ENCODE measurements at regions not wholly inside any gene's neighbourhood (a gene's known extent, or its start where the extent isn't known, plus 50 kb on each side); places are given as distances from the start of the nearest gene placed in this dataset.

DNA sequence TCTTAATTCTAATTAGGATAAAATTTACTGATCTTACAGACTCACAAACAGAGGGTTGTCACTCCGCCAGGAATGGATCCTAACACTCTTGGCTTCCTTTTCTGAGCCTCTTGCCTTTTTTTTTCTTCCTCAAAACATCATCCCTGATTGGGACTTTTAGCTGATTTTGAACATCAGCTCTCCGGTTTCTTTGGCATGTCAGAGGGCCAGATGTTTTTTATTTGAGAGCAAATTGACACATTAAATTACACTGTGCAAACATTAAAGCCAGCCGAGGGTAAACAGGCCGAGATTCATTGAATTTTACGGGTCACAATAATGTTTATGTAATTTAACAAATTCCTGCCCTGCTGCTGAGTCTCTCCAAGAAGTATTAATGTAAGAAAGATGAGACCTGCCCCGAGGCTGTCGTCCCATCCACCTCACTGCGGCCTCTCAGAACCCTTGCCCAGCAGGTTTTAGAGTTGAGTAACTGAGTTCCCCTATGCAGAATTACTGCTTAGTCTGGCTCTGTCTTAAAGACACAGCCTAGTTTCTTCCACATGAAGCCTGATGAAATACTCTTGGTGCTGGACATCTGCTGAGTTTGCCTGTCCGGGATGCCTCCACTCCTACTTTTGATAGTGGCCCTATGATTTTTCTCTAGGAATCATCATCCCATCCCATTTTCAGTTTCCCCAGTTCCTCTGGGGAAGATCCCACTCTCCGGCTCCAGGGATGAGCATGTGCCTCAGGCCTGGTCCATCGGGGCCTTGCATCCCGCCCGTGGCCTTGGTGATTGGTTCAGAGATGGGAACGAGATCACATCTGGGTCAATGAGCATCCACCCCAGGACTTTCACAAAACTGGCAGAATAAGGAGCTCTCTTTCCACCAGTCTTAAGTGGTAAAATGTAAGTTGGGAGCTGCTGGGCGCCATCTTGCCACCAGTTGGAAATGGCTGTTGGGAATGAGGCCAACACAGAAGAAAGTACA, 226.6 kb upstream of the TLE3 start:
- peak; percentile 90 to 92 for DNase-seq (ENCODE audit: low read depth in 2 of 2)

DNA sequence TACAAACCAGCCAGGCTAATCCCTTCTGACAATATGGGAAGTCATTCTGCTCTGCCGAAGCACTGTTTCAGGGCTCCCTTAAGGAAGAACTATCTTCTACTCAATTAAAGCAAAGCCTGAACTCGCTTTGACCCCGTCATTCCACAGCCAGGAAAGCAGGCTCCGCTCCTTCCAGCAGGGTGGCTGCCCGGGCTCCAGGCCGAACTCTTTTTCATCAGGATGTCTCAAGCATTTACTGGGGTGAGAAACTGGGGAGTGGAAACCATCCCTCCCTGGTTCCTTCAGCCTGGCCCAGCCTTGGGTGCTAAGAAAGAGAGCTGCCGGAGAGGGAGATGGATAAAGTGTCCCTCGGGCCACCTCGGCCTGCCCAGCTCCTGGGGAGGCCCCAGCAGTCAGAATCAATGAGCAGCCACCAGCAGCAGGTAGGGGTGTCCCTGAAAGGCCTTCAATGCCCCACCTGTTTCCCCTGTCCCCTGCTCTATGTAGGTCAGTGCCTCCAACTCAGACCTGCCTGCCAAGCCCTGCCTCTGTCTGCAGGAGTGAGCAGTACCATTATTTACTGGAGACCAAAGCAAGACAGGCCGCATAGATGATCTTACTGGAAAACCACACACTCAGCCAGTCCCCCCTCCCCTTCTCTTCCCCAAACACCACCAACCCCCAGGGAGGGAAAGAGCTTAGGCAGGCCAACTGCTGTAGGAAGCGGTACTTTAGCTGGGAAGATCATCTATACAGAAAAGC, 225.6 kb upstream of the TLE3 start:
- peak; percentile 76 to 77 for DNase-seq (ENCODE audit: low read depth in 2 of 2)

DNA sequence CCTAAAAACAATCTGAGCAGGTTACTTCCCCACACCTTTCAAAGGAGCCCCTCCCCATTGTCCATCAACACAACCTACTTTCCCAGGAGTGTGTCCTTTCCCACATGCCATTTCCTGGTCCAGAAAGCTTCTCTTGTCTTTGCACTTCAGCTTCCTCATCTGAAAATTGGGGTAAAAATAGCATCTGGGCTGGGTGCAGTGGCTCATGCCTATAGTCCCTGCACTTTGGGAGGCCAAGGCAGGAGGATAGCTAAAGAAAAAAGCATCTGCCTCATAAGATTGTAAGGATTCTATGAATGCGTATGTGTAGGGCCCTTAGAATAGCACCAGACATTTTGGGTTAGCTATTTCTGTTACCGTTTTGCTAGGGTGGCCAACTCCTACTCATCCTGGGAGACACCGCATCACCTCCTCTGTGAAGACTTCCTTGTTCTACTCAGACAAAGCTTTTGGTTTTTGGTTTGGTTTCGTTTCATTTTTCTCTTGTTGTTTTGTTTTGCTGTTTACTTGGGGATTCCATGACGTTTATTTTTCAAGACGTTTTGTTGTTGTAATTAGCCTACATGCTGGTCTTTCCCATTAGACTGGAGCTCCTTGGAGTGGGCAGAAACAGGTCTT, 224.4 kb upstream of the TLE3 start:
- no peak for DNase-seq (ENCODE audit: low read depth in 2 of 2)

DNA sequence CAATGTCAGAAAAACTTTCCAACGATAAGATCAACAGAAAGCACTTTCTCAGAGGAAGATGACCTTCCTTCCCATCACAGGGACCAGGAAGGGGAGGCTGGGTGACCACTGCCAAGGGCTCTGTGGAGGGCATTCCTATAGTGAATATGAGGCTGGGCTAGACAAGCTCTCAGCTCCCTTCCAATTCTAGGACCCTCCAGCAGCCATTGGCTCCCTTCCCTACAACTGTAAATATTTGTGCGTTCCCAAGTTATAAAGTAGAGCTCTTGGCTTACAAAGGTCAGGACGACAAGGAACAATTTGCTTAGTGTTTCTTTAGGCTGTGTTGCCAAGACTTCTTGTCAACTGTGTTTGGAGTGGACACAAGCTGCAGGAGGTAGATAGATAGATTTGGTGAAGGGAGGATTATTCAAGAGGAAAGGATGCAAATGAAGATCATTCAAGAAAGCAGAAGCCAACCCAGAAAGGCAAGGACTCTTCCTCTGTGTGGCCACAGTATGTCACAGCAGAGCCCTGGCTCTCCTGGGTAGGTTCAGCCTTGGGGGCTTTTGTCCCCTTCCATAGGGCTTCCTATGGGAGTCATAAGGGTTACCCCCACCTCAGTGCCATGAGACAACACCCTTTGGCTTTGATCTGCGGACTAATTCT, 223.6 kb upstream of the TLE3 start:
- no peak for DNase-seq (ENCODE audit: low read depth in 2 of 2)

DNA sequence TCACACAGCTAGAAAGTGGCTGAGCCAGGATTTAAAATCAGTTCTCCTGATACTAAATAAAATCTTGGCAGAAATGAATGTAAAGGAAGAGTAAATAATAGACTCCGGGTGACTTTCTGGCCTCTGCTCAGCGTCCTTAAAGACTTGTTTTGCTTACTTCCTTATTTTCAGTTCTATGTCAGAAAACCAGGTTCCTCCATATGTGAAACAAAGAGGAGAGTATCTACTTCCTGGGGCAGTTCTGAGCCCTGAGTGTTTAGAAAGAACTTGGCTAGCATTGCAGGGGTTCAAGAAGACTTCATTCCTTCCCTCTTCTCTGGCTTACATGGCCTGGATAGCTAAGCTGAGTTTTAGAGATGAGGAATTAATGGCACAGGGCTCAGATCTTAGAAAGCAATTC, 222.8 kb upstream of the TLE3 start:
- no peak for DNase-seq (ENCODE audit: low read depth in 2 of 2)

DNA sequence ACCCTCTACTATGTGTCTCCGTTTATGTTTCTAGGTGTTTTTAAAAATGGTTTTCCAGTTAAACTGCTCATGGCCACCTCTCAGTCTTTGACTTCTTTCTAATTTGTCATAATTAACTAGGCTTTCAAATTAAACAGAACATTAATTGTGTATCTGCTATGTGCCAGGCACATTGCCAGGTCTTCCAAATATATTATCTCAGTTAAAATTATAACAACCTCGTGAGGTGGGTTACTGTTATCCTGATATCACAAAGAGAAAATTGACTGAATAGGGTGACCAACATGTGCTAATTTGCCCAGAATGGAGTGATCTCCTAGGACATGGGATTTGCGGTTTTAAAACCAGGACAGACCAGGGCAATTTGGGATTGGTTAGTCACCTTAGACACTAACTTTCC, 222.4 kb upstream of the TLE3 start:
- no peak for DNase-seq (ENCODE audit: low read depth in 2 of 2)

DNA sequence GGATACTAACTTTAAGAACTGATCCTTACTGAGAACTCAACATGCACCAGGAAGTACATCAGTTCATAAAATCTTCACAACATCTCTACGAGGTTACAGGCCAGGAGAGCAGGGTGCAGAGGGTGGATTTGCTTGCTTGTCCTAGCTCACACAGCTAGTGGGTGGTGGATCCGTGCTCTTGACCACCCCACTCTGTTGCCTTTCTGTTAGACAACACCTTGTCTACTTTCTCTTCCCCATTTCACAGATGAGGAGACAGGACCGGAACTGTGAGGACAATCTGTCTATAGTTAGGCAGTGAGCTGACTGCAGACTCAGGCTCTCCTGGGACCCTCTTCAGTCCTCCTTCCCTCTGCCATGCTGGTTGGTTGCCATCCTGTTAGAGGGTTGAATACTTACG, 221.7 kb upstream of the TLE3 start:
- no peak for DNase-seq (ENCODE audit: low read depth in 2 of 2)

DNA sequence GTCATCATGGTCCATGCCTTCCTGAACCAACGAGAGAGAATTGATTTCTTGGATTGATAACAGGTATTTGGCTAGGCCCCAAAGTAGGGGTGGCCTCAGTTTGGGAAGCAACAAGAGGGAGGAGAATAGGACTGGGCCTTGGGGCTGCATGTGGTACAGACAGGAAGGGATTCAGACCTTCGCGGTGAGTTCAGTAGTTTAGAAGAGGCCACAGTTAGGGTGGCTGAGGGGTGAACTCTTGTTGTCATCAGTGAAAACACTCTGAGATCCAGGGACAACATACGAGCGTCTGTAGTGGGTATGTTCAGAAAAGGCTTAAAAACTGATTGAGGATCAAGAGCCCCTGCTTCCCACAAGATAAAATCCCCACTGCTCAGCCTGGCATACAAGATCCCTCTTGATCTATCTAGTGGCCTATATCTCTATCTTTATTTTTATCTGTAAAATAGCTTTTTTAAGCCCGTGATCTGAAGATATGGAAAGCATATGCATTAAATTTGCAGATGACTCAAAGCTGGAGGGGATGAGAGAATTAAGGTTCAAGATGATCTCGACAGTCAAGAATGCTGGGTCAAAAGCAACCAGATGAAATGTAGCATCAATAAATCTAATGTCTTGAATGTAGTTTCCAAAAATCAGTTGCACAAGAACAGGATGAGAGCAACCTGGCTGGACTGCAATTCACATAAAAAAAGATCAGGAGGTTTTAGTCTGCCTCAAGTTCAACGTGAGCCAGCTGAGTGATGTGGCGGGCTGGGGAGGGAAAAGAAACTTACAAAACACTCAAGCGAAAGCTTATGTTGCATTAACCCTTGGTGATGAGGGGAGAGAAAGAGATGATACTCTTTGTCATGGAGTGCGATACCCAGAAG, 221.1 kb upstream of the TLE3 start:
- DNase-seq (ENCODE audit: low read depth in 2 of 2): peak; percentile 97 to 98

DNA sequence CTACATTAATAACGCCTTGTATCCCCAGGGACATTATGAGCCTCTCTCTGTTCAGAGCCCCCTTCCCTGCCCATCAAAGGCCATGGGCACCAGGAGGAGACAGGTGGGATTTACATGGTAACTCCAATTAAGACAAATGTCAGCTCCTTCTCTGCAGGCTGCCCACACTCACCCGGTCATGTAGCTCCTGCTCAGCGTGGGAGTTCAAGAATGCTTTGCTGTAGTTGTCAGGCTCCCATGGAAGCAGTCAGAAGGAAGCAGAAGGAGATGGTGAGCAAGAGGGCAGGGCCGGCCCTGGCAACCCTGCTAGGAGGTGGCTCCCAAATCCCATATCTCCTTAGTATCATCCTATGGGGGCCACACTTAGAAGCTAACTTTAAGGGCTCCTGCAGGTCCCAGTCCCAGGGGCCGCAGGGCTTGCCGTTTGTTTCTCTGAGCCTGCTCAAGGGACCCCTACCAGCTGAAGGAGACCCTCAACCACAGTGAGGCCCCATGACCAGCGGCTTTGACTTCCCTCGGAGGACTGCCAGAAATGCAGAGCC, 218.4 kb upstream of the TLE3 start:
- no peak for DNase-seq (ENCODE audit: low read depth in 2 of 2)

DNA sequence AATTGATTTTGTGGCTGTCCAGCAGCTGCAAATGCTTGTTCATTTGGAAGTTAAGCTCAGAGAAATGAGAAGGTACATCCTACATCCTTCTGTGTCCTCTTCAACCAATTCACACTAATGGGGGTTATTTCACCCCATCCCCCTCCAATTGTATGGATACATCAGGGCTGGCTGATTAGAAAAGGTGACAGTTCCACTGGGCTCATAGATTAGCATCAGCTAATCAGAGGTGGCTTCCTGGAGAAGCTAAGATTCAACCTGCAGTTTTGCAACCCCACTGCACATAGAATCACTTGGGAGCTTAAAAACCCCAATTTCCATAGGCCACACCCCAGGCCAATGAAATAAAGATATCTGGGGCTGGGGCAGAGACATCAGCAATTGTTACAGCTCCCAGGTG, 217.7 kb upstream of the TLE3 start:
- no peak for DNase-seq (ENCODE audit: low read depth in 2 of 2)

DNA sequence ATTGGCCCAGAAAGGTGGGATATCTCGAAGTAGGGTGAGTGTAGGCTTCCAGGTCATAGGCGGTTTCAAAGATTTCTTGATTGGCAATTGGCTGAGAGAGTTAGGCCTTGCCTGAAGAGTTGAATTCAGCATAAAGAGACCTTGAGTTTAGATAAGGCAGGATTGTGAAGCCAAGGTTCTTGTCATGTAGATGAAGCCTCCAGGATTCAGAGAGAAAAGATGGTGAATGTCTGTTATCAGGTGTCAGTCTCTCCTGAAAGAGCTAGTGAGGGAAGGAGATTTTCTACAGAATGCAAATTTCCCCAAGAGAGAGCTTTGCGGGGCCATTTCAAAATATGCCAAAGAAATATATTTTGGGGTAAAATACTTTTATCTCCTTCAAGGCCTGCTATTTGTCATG, 217.0 kb upstream of the TLE3 start:
- no peak for DNase-seq (ENCODE audit: low read depth in 2 of 2)

DNA sequence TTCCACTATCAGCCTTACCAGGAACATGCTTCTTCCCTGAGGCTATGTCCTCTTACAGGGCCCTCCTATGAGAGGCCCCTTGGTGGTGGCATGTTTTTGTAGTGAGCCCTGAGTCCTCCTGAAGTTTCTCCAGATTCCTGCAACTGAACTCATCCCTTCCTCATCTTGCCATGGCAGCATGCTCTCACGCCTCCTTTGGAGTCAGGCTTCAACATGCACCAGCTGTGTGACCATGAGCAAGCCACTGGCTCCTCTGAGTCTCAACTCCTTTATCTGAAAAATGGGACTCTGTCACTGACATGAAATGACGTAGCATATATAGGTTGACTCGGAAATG, 216.3 kb upstream of the TLE3 start:
- no peak for DNase-seq (ENCODE audit: low read depth in 2 of 2)

DNA sequence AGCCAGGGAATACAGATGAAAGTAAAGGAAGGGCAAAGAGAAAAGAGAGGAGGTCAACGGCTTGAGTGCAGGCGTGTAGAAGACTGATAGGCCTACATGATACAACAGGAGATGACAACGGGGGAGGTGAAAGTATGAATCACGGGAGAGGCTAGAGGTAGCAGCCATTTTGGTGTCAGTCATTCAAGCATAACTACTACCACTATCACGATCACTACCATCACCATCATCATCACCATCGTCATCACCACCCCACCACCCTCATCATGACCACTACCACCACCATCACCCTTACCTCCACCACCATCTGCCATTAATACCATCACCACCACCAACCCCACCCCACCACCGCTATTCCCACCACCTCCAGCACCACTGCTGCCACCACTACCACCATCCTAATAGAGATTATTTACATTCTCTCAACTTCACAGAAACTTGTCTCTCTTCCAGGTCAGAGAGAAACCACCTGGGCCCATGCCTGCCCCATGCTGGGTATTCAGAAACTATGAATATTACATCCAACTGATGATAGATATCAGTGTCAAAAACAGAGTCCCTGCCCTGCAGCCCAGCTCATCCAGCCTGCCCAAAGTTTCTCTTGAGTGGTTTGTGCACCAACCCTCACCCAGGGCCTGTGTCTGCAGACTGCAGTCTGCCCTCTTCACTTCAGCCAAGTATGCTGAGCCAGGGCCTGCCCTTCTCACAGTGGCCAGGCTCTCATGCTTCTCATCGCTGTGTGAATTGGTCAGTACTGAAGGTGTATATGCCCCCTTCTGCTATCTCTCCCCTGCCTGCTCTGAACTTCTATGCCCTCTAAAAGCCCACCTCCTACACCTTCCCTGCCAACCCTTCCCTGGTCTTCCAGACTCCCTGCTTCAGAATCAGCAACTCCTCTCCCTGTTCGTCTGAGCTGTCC, 215.6 kb upstream of the TLE3 start:
- DNase-seq (ENCODE audit: low read depth in 2 of 2): no peak

DNA sequence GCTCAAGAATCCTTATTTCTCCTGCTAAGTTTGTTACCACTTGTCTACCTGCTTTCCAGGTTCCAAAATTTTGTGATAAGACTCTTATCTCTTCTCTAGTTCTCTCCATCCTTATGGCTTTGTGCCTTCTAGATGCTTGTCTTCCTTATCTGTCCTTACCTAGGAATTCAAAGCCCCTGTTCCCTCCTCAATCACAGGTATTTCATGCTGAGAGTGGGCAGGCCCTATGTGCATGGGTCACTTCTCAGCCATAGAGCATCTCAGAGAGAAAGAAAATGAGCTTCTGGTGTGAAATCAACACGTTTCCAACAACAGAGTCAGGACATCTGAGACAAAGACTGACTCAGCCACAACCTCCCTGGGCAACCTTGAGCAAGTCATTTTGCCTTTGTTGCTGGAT, 214.1 kb upstream of the TLE3 start:
- no peak for DNase-seq (ENCODE audit: low read depth in 2 of 2)

DNA sequence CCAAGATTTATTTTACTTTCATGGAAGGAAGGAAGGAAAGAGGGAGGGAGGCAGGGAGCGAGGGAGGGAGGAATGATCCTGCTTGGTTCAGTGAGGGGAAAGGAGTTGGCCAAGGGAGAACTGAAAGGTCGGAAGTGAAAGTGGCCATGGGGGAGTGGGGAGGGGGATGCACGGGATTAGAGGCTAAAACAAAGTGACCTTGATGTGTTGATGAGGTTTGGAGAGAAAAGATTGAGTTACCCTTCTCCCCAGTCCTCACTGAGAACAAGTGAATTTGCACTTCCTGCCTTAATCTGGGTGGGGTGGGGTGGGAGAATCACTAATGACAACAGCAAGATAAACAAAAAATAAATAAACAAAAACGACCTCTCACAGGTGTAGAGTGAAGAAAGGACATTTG, 212.0 kb upstream of the TLE3 start:
- DNase-seq (ENCODE audit: low read depth in 2 of 2): no peak

DNA sequence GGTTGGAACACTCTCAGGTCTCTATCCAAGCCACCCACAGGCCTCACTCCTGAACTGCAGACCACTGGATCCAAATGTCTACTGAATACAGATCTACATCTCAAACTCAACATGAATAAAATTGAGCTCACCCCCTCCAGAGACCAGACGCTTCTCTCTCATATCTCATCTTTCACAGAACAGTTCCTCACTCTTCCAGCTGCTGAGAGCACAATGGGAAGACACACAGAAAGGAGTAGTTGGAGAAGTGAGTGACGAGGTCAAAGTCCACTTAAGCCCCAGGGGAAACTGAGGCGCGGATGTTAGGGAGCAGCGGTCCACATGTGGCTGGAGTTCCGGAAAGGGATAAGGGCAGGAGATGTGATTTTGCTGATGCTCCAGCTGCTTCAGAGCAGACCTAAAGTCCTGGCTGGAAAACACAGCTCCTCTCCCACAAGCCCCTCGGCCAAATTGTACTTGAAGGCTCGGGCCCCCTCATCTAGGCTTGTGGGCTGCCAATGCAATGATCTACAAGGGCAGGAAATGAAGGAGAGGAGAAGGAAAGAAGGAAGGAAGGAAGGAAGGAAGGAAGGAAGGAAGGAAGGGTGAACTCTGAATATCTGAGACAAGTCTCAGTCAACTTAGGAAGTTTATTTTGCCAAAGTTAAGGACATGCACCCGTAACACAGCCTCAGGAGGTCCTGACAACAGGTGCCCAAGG, 211.2 kb upstream of the TLE3 start:
- no peak for DNase-seq (ENCODE audit: low read depth in 2 of 2)

DNA sequence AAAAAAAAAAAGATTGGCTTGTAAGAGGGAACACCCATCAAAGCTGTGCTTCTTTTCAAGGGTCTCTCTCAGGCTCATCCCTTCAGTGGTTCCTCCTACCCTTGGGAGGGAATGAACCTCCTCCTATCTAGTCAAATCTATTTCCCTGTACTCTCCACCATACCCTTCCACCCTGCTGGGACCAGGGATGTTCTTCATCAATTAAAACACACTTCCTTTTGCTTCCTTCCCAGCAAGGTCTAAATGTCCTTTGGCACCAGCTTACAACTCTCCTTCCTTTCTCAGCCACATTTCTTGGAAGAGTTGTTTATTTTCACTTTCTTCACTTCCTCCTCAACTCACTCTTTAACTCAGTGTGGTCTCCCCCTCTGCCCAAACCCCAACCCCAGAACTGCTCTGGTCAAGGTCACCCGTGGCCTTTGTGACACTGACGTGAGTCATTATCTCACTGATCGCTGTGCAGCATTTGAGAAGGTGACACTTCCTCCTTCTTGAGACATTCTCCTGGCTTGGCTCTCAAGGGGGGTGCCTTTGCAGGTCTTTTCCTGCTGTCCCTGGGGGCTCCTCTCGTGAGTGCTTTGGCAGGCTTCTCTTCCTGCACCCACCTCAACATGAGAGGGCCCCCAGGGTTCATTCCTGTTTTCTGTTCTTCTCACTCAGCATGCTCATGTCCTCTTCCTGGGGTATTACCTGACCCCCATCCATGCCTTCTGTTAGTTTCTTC, 210.5 kb upstream of the TLE3 start:
- DNase-seq (ENCODE audit: low read depth in 2 of 2): no peak

DNA sequence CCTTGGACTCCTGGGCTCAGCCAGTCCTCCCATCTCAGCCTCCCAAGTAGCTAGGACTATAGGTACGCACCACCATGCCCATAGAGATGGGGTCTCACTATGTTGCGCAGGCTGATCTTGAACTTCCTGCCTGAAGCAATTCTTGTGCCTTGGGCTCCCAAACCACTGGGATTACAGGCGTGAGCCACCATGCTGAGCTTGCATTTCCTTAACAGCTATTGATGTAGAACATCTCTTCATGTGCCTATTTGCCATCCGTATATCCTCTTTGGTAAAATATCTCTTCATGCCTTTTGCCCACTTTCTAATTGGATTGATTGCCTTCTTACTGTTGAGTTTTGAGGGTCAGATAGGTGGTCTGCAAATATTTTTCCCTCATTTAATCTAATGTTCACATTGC, 208.9 kb upstream of the TLE3 start:
- no peak for DNase-seq (ENCODE audit: low read depth in 2 of 2)

DNA sequence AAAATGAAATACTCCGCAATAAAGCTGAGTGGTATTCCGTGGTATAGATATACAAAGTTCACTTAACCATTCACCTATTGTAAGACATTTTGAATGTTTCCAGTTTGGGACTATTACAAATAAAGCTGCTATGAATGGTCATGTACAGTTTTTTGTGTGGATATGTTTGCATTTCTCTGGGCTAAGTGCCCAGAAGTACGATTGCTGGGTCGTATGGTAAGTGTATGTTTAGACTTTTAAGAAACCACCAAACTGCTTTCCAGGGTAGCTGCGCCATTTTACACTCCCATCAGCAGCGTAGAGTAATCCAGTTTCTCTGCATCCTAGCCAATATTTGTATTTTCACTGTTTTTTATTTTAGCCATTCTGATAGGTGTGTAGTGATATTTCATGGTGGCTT, 208.4 kb upstream of the TLE3 start:
- DNase-seq (ENCODE audit: low read depth in 2 of 2): no peak
